GM23248 (cell line): ENCODE measurements at regions not wholly inside any gene's neighbourhood (a gene's known extent, or its start where the extent isn't known, plus 50 kb on each side); places are given as distances from the start of the nearest gene placed in this dataset.

Experiments used
- EZH2 ChIP-seq: fragments of 200-600 bp; sonication (generic); IDR thresholded peaks from 2 replicates; pipeline ENCODE4 v1.6.1; 2018; ENCODE audit warnings: antibody characterized with exemption, mild to moderate bottlenecking; ENCODE audit not compliant: insufficient read depth, poor library complexity, severe bottlenecking
- EZH2phosphoT487 ChIP-seq: fragments of 200-600 bp; sonication (generic); IDR thresholded peaks from 2 replicates; pipeline ENCODE4 v1.6.1; 2018; ENCODE audit warnings: antibody characterized with exemption, moderate library complexity, mild to moderate bottlenecking, low read depth; ENCODE audit not compliant: insufficient read depth

GRCh38 chr18:67280486-67281242 is 235.9 kb downstream of the DSEL start:
- TF ChIP-seq EZH2phosphoT487, result no peak
- no peak for TF ChIP-seq EZH2
